ENCODE measurements at regions not wholly inside any gene's neighbourhood (a gene's known extent, or its start where the extent isn't known, plus 50 kb on each side); places are given as distances from the start of the nearest gene placed in this dataset.

- Histone ChIP-seq H3K27ac (replicated peaks) (no peak overlapping the region), H3K27me3 (ENCODE audit: insufficient read depth, poor library complexity, severe bottlenecking) (no peaks in the 10 kb centered on the region), H3K4me3 (replicated peaks; ENCODE audit: insufficient read depth, low read length) (no peak overlapping the region)
- no peak for DNase-seq (ENCODE audit: low read depth in 1 of 2, low spot score in 1 of 2)
- TF ChIP-seq CTCF (IDR thresholded peaks at IDR 0.05; ENCODE audit: insufficient read depth, low read length): no peak
- TF ChIP-seq POLR2AphosphoS5 (IDR thresholded peaks at IDR 0.05; ENCODE audit: low read depth): no peak
- no peak for TF ChIP-seq GABPA (IDR thresholded peaks at IDR 0.05; ENCODE audit: low read depth)
- no peak for TF ChIP-seq REST (IDR thresholded peaks at IDR 0.05; ENCODE audit: insufficient replicate concordance, low read depth)
- no peak for TF ChIP-seq SPI1 (IDR thresholded peaks at IDR 0.05; ENCODE audit: borderline replicate concordance, low read depth)
These were observed 924.3 kb downstream of the BCL11B start for GRCh38 chr14:98347686-98348085.

GRCh38 chr14:98348505-98348904 is 923.5 kb downstream of the BCL11B start:
- DNase-seq (ENCODE audit: low read depth in 1 of 2, low spot score in 1 of 2): no peak
- no peak for TF ChIP-seq GABPA (IDR thresholded peaks at IDR 0.05; ENCODE audit: low read depth)
- TF ChIP-seq CTCF (IDR thresholded peaks at IDR 0.05; ENCODE audit: insufficient read depth, low read length): no peak
- no peak for TF ChIP-seq POLR2AphosphoS5 (IDR thresholded peaks at IDR 0.05; ENCODE audit: low read depth)
- TF ChIP-seq REST (IDR thresholded peaks at IDR 0.05; ENCODE audit: insufficient replicate concordance, low read depth): no peak
- no peak overlapping the region for H3K27ac ChIP-seq (replicated peaks)
- no peak overlapping the region for H3K4me3 ChIP-seq (replicated peaks; ENCODE audit: insufficient read depth, low read length)
- H3K27me3 ChIP-seq (ENCODE audit: insufficient read depth, poor library complexity, severe bottlenecking): no peaks in the 10 kb centered on the region

- no peaks in the 10 kb centered on the region for H3K27me3 ChIP-seq (ENCODE audit: insufficient read depth, poor library complexity, severe bottlenecking)
- no peak overlapping the region for H3K27ac ChIP-seq (replicated peaks)
- no peak for TF ChIP-seq CTCF (IDR thresholded peaks at IDR 0.05; ENCODE audit: insufficient read depth, low read length)
- no peak overlapping the region for H3K4me3 ChIP-seq (replicated peaks; ENCODE audit: insufficient read depth, low read length)
- DNase-seq (ENCODE audit: low read depth in 1 of 2, low spot score in 1 of 2): no peak
These were observed 921.8 kb downstream of the BCL11B start for GRCh38 chr14:98350213-98350612.

GRCh38 chr14:98364961-98365360 is 907.0 kb downstream of the BCL11B start:
- DNase-seq (ENCODE audit: low read depth in 1 of 2, low spot score in 1 of 2): no peak
- Histone ChIP-seq H3K4me3 (replicated peaks; ENCODE audit: insufficient read depth, low read length) (no peak overlapping the region), H3K27me3 (ENCODE audit: insufficient read depth, poor library complexity, severe bottlenecking) (no peaks in the 10 kb centered on the region), H3K27ac (replicated peaks) (no peak overlapping the region)
- TF ChIP-seq REST (IDR thresholded peaks at IDR 0.05; ENCODE audit: insufficient replicate concordance, low read depth) (no peak), POLR2AphosphoS5 (IDR thresholded peaks at IDR 0.05; ENCODE audit: low read depth) (no peak), SPI1 (IDR thresholded peaks at IDR 0.05; ENCODE audit: borderline replicate concordance, low read depth) (no peak)
